GM23338 (cell line): ENCODE measurements at regions not wholly inside any gene's neighbourhood (a gene's known extent, or its start where the extent isn't known, plus 50 kb on each side); places are given as distances from the start of the nearest gene placed in this dataset.

Experiments used
- ATAC-seq: fragments of 200-7000 bp; cut with Tn5 transposase; 3 replicates; pipeline ENCODE4 v1.9.1; 2020
- DNase-seq: peaks from one replicate; pipeline ENCODE4 v3.0.0-alpha.2; 2015; ENCODE audit warnings: low spot score
- H2AFZ ChIP-seq: fragments of 200-600 bp; sonication (generic); 2 replicates; pipeline ENCODE4 v1.8.0; 2016; ENCODE audit warnings: antibody characterized with exemption, mild to moderate bottlenecking, moderate library complexity
- H3F3A ChIP-seq: fragments of 200-600 bp; sonication (generic); replicated peaks from 2 replicates; pipeline ENCODE4 v1.8.0; 2017; ENCODE audit warnings: antibody characterized with exemption, mixed run types, low read depth
- H3K27ac ChIP-seq: fragments of 200-600 bp; sonication (generic); 2 replicates; pipeline ENCODE4 v1.6.1; 2016; ENCODE audit warnings: low read depth
- H3K27me3 ChIP-seq: fragments of 200-600 bp; sonication (generic); 2 replicates; pipeline ENCODE4 v1.8.0; 2016; ENCODE audit warnings: mild to moderate bottlenecking, mixed run types, moderate library complexity; ENCODE audit not compliant: insufficient read depth
- H3K36me3 ChIP-seq: fragments of 200-600 bp; sonication (generic); 2 replicates; pipeline ENCODE4 v1.8.0; 2016; ENCODE audit warnings: mild to moderate bottlenecking; ENCODE audit not compliant: insufficient read depth
- H3K4me1 ChIP-seq: fragments of 200-600 bp; sonication (generic); 2 replicates; pipeline ENCODE4 v1.8.0; 2016; ENCODE audit warnings: mild to moderate bottlenecking, moderate library complexity; ENCODE audit not compliant: insufficient read depth
- H3K4me2 ChIP-seq: fragments of 200-600 bp; sonication (generic); 2 replicates; pipeline ENCODE4 v1.7.1; 2017; ENCODE audit warnings: mixed run types
- H3K4me3 ChIP-seq: fragments of 200-600 bp; sonication (generic); 2 replicates; pipeline ENCODE4 v1.6.1; 2016; ENCODE audit warnings: mixed run types
- H3K79me2 ChIP-seq: fragments of 200-600 bp; sonication (generic); replicated peaks from 2 replicates; pipeline ENCODE4 v1.8.0; 2017; ENCODE audit warnings: mild to moderate bottlenecking; ENCODE audit not compliant: insufficient read depth
- H3K9me2 ChIP-seq: fragments of 200-600 bp; sonication (generic); 2 replicates; pipeline ENCODE4 v1.8.0; 2017; ENCODE audit not compliant: insufficient read depth
- H4K20me1 ChIP-seq: fragments of 200-600 bp; sonication (generic); replicated peaks from 2 replicates; pipeline ENCODE4 v1.8.0; 2017; ENCODE audit warnings: mild to moderate bottlenecking; ENCODE audit not compliant: insufficient read depth
- H3K27ac Mint-ChIP-seq: 2 replicates; pipeline ENCODE4 v1.8.0; 2020; ENCODE audit warnings: inconsistent platforms, mild to moderate bottlenecking, moderate library complexity, mixed read lengths
- H3K27me3 Mint-ChIP-seq: 3 replicates; pipeline ENCODE4 v1.8.0; 2022; ENCODE audit warnings: low read depth, mild to moderate bottlenecking, moderate library complexity, mixed read lengths, inconsistent platforms; ENCODE audit not compliant: insufficient read depth, poor library complexity
- H3K36me3 Mint-ChIP-seq: 3 replicates; pipeline ENCODE4 v1.8.0; 2021; ENCODE audit warnings: low read depth, mild to moderate bottlenecking, inconsistent platforms, moderate library complexity, mixed read lengths
- H3K4me1 Mint-ChIP-seq: 3 replicates; pipeline ENCODE4 v1.8.0; 2020; ENCODE audit warnings: mild to moderate bottlenecking, inconsistent platforms, mixed read lengths
- H3K4me3 Mint-ChIP-seq: 3 replicates; pipeline ENCODE4 v1.8.0; 2021; ENCODE audit warnings: moderate library complexity, mild to moderate bottlenecking, inconsistent platforms, mixed read lengths
- H3K9me3 Mint-ChIP-seq: 3 replicates; pipeline ENCODE4 v1.8.0; 2020; ENCODE audit warnings: moderate library complexity, mild to moderate bottlenecking, inconsistent platforms, mixed read lengths
- CREB1 ChIP-seq: fragments of 250-450 bp; sonication (Bioruptor Pico); IDR thresholded peaks from 2 replicates; pipeline ENCODE4 v1.5.0; 2020; ENCODE audit warnings: low read depth, mild to moderate bottlenecking, moderate library complexity
- EZH2 ChIP-seq: fragments of 200-600 bp; sonication (generic); IDR thresholded peaks from one replicate; pipeline ENCODE4 v1.8.0; 2017; ENCODE audit warnings: antibody characterized with exemption, mild to moderate bottlenecking, low read depth; ENCODE audit not compliant: unreplicated experiment
- JUNB ChIP-seq: IDR thresholded peaks from one replicate; pipeline ENCODE4 v1.6.1; 2016; ENCODE audit warnings: antibody characterized with exemption; ENCODE audit not compliant: unreplicated experiment
- NANOG ChIP-seq: IDR thresholded peaks from 2 replicates; pipeline ENCODE4 v1.6.1; 2016; ENCODE audit warnings: antibody characterized with exemption, borderline replicate concordance
- POLR2AphosphoS5 ChIP-seq: IDR thresholded peaks from 2 replicates; pipeline ENCODE4 v1.6.1; 2016; ENCODE audit warnings: antibody characterized with exemption, low read depth
- ZNF114 ChIP-seq: fragments of 250-450 bp; sonication (Bioruptor Pico); IDR thresholded peaks from 2 replicates; pipeline ENCODE4 v1.5.0; 2020; ENCODE audit warnings: mild to moderate bottlenecking, moderate library complexity
- ZNF331 ChIP-seq: fragments of 250-450 bp; sonication (Bioruptor Pico); IDR thresholded peaks from 2 replicates; pipeline ENCODE4 v1.5.0; 2020; ENCODE audit warnings: low read depth, mild to moderate bottlenecking, moderate library complexity
- TF ChIP-seq, protein P1 (sequence below), 2 experiments: fragments of 200-600 bp in 1 of 2; sonication (generic) in 1 of 2; conservative IDR thresholded peaks; 2 replicates each; pipeline versions ENCODE4 v1.5.1 to v1.6.1; 2016 to 2017; ENCODE audit warnings: antibody characterized with exemption in 2 of 2, low read depth in 2 of 2, mild to moderate bottlenecking in 2 of 2, moderate library complexity in 1 of 2
- TF ChIP-seq, protein P2 (sequence below): fragments of 250-450 bp; sonication (Bioruptor Pico); IDR thresholded peaks from 2 replicates; pipeline ENCODE4 v1.5.0; 2020; ENCODE audit warnings: mild to moderate bottlenecking, moderate library complexity

DNA sequence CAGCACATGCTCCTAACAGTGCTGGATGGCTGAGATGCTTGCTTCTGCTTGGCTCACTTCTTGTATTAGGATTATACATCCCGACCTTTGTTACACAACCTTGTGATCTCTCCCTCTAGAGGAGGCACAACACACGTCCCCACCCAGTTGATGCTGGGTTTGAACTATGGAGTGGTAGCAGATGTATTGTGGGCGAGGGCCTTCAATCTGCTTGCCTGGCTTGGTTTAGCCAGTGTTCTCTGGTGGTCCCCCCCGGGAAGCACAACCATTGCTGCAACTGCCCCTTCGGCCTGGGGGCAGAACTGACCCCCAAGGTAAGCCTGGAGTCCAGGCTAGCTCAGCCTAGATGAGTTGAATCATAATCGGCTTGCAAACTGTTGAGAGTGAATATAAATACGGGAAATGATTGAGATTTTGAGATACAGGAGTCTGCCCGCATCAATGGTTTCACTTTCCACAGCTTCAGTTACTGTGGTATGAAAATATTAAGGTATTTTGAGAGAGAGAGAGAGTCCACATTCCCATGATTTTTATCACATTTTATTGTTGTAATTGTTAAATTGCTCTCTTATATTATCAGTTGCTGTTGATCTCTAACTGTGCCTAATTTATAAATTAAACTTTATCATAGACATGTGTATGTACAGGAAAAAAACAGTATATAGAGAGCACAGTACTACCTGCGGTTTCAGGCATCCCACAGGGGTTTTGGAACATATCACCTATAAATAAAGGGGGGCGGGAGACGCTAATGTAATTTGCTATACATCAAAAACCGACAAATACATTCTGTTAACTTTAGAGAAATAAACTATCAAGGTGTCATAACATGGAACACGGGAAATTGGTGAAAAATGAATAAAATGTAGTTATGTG is 482.0 kb upstream of the B3GAT1 start:
- ATAC-seq = no peak
- no peaks in the 10 kb centered on the region for H3K4me1 Mint-ChIP-seq

More for the DNA sequence above, 482.0 kb upstream of the B3GAT1 start:
- H2AFZ ChIP-seq = no peak overlapping the region
- H3F3A ChIP-seq = no peaks in the 10 kb centered on the region
- peaks cover 11% of the 10 kb centered on the region for H3K36me3 Mint-ChIP-seq
- peaks cover 6% of the 10 kb centered on the region for H3K27me3 Mint-ChIP-seq
- H3K27me3 ChIP-seq = no peaks in the 10 kb centered on the region
- H3K27ac Mint-ChIP-seq = no peak overlapping the region
- no peak for TF ChIP-seq POLR2AphosphoS5
- no peak for TF ChIP-seq ZNF331
- TF ChIP-seq JUNB = no peak
- no peak for TF ChIP-seq EZH2
- TF ChIP-seq CREB1 (CRISPR knock-in tag) = no peak
- TF ChIP-seq, protein P1, sequence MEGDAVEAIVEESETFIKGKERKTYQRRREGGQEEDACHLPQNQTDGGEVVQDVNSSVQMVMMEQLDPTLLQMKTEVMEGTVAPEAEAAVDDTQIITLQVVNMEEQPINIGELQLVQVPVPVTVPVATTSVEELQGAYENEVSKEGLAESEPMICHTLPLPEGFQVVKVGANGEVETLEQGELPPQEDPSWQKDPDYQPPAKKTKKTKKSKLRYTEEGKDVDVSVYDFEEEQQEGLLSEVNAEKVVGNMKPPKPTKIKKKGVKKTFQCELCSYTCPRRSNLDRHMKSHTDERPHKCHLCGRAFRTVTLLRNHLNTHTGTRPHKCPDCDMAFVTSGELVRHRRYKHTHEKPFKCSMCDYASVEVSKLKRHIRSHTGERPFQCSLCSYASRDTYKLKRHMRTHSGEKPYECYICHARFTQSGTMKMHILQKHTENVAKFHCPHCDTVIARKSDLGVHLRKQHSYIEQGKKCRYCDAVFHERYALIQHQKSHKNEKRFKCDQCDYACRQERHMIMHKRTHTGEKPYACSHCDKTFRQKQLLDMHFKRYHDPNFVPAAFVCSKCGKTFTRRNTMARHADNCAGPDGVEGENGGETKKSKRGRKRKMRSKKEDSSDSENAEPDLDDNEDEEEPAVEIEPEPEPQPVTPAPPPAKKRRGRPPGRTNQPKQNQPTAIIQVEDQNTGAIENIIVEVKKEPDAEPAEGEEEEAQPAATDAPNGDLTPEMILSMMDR (conservative IDR thresholded peaks at IDR 0.05; ENCODE audit: low read depth in 2 of 2) = no peak
- TF ChIP-seq NANOG = no peak
- TF ChIP-seq, protein P2, sequence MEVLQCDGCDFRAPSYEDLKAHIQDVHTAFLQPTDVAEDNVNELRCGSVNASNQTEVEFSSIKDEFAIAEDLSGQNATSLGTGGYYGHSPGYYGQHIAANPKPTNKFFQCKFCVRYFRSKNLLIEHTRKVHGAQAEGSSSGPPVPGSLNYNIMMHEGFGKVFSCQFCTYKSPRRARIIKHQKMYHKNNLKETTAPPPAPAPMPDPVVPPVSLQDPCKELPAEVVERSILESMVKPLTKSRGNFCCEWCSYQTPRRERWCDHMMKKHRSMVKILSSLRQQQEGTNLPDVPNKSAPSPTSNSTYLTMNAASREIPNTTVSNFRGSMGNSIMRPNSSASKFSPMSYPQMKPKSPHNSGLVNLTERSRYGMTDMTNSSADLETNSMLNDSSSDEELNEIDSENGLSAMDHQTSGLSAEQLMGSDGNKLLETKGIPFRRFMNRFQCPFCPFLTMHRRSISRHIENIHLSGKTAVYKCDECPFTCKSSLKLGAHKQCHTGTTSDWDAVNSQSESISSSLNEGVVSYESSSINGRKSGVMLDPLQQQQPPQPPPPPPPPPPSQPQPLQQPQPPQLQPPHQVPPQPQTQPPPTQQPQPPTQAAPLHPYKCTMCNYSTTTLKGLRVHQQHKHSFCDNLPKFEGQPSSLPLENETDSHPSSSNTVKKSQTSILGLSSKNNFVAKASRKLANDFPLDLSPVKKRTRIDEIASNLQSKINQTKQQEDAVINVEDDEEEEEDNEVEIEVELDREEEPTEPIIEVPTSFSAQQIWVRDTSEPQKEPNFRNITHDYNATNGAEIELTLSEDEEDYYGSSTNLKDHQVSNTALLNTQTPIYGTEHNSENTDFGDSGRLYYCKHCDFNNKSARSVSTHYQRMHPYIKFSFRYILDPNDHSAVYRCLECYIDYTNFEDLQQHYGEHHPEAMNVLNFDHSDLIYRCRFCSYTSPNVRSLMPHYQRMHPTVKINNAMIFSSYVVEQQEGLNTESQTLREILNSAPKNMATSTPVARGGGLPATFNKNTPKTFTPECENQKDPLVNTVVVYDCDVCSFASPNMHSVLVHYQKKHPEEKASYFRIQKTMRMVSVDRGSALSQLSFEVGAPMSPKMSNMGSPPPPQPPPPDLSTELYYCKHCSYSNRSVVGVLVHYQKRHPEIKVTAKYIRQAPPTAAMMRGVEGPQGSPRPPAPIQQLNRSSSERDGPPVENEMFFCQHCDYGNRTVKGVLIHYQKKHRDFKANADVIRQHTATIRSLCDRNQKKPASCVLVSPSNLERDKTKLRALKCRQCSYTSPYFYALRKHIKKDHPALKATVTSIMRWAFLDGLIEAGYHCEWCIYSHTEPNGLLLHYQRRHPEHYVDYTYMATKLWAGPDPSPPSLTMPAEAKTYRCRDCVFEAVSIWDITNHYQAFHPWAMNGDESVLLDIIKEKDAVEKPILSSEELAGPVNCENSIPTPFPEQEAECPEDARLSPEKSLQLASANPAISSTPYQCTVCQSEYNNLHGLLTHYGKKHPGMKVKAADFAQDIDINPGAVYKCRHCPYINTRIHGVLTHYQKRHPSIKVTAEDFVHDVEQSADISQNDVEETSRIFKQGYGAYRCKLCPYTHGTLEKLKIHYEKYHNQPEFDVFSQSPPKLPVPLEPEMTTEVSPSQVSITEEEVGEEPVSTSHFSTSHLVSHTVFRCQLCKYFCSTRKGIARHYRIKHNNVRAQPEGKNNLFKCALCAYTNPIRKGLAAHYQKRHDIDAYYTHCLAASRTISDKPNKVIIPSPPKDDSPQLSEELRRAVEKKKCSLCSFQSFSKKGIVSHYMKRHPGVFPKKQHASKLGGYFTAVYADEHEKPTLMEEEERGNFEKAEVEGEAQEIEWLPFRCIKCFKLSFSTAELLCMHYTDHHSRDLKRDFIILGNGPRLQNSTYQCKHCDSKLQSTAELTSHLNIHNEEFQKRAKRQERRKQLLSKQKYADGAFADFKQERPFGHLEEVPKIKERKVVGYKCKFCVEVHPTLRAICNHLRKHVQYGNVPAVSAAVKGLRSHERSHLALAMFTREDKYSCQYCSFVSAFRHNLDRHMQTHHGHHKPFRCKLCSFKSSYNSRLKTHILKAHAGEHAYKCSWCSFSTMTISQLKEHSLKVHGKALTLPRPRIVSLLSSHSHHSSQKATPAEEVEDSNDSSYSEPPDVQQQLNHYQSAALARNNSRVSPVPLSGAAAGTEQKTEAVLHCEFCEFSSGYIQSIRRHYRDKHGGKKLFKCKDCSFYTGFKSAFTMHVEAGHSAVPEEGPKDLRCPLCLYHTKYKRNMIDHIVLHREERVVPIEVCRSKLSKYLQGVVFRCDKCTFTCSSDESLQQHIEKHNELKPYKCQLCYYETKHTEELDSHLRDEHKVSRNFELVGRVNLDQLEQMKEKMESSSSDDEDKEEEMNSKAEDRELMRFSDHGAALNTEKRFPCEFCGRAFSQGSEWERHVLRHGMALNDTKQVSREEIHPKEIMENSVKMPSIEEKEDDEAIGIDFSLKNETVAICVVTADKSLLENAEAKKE = no peak
- TF ChIP-seq ZNF114 (CRISPR knock-in tag) = no peak
- H3K4me3 Mint-ChIP-seq = no peak overlapping the region
- no peaks in the 10 kb centered on the region for H3K79me2 ChIP-seq
- no peaks in the 10 kb centered on the region for H3K36me3 ChIP-seq
- H3K4me2 ChIP-seq = no peak overlapping the region
- no peaks in the 10 kb centered on the region for H3K9me2 ChIP-seq
- H3K4me1 ChIP-seq = no peaks in the 10 kb centered on the region
- no peak overlapping the region for H3K27ac ChIP-seq
- no peak for DNase-seq
- peaks cover 21% of the 10 kb centered on the region for H3K9me3 Mint-ChIP-seq
- H4K20me1 ChIP-seq = no peaks in the 10 kb centered on the region
- no peak overlapping the region for H3K4me3 ChIP-seq
